Omental fat pad (tissue), 3 donors: ENCODE measurements at regions not wholly inside any gene's neighbourhood (a gene's known extent, or its start where the extent isn't known, plus 50 kb on each side); places are given as distances from the start of the nearest gene placed in this dataset.

ENCODE experiments used
- ATAC-seq: fragments of 150-250 bp; one replicate; pipeline ENCODE4 v1.9.1; 2016; ENCODE audit warnings: mild to moderate bottlenecking, moderate library complexity; ENCODE audit not compliant: low FRiP score
- DNase-seq: peaks from one replicate; pipeline ENCODE4 v3.0.0-alpha.2; 2019; ENCODE audit warnings: low spot score
- TF ChIP-seq, protein P1 (sequence below), 3 donors: fragments of 450-650 bp; IDR thresholded peaks; one replicate each; pipeline ENCODE4 v1.5.1; 2016 to 2017; ENCODE audit warnings: antibody characterized with exemption in 3 of 3, mild to moderate bottlenecking in 3 of 3, moderate library complexity in 2 of 3

DNA sequence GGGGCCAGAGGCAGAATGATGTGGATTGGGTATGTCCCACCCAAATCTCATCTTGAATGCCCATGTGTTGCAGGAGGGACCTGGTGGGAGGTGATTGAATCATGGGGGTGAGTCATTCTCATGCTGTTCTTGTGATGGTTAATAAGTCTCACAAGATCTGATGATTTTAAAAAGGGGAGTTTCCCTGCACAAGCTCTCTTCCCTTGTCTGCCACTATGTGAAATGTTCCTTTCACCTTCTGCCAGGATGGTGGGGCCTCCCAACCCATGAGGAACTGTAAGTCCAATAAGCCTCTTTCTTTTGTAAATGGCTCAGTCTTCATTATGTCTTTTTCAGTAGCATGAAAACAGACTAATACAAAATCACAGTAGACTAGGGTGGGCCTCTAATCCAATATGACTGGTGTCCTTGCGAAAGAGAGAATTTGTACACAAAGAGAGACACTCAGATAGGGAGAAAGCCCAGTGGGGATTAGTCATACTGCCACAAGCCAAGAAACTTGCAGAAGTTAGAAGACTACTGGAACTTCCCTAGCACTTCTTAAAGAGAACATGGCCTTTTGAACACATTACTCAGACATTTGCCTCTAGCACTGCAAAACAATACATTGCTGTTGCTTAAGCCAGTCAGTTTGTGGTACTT is 68.4 kb downstream of the ANXA1 start:
- DNase-seq (no peak), ATAC-seq (peak; percentile 70)
- TF ChIP-seq, protein P1, sequence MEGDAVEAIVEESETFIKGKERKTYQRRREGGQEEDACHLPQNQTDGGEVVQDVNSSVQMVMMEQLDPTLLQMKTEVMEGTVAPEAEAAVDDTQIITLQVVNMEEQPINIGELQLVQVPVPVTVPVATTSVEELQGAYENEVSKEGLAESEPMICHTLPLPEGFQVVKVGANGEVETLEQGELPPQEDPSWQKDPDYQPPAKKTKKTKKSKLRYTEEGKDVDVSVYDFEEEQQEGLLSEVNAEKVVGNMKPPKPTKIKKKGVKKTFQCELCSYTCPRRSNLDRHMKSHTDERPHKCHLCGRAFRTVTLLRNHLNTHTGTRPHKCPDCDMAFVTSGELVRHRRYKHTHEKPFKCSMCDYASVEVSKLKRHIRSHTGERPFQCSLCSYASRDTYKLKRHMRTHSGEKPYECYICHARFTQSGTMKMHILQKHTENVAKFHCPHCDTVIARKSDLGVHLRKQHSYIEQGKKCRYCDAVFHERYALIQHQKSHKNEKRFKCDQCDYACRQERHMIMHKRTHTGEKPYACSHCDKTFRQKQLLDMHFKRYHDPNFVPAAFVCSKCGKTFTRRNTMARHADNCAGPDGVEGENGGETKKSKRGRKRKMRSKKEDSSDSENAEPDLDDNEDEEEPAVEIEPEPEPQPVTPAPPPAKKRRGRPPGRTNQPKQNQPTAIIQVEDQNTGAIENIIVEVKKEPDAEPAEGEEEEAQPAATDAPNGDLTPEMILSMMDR (IDR thresholded peaks at IDR 0.05): no peak

DNA sequence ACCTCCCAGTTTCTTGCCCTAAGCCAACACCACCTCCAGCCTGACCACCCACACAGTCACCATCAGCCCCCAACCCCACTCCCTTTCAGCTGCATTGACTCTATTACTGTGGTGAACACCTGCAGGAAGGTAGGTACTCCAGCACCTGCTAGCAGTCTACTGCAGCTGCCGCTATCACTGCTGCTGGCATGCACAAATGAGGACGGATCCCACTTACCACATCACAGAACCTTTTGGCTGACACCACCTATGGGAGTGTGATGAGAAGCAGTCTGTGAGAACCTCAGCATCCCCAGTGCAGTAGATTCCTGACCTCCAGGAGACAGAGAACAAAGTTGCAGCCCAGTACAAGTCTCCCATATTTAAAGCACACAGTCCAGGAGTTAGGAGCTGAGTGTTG is 71.9 kb downstream of the ANXA1 start:
- DNase-seq: no peak
- ATAC-seq: no peak
- TF ChIP-seq, protein P1 (IDR thresholded peaks at IDR 0.05): no peak

DNA sequence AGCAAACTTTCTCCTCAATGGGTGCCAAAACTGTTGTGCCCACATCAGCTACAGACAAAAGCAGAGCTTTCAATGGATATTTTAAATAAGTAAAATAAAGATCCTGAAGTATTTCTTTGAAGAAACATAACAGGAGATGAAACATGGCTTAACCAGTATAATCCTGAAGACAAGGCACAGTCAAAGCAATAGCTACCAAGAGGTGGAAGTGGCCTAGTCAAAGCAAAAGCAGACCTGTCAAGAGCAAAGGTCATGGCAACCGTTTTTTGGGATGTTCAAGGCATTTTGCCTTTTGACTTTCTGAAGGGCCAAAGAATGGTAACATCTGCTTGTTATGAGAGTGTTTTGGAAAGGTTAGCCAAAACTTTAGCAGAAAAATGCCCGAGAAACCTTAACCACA is 77.9 kb downstream of the ANXA1 start:
- ATAC-seq (no peak), DNase-seq (no peak)
- TF ChIP-seq, protein P1 (IDR thresholded peaks at IDR 0.05): no peak

DNA sequence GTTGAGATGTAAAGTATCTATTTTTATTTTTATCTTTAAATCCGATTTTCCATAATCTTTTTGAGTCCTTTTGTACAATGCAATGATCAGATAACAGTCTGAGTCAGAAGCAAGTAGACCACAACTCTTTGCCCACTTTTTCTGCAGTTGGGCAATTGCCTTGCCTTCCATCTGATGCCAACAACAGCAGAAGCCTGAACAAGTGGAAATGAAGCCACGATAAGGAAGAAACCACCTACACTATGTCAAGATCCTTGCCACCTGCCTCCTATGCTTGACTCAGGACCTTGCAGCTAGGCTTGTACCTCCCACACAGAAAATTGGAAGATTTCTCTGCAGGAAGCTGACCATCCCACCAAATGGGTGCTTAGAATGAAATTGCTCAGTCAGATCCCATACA is 78.6 kb downstream of the ANXA1 start:
- DNase-seq: no peak
- TF ChIP-seq, protein P1 (IDR thresholded peaks at IDR 0.05): no peak
- no peak for ATAC-seq

DNA sequence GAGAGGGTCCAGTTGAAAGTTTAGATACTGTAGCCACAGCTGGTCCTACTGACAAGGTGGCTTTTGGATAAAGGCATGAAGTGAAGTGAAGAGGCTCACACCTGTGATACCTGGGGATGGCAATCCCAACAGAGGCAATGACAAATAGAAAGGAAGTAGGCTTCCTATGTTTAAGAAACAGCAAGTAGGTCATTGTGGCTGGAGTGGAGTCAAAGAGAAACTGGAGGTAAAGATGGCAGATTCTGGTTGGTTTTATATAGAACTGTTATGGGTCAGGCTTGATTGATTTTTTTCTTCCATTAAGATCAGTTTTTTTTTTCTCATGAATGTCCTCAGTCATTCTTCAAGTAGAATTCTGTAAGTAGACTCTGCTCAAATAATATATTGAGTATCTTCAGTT is 79.5 kb downstream of the ANXA1 start:
- DNase-seq (no peak), ATAC-seq (no peak)
- TF ChIP-seq, protein P1 (IDR thresholded peaks at IDR 0.05): no peak

DNA sequence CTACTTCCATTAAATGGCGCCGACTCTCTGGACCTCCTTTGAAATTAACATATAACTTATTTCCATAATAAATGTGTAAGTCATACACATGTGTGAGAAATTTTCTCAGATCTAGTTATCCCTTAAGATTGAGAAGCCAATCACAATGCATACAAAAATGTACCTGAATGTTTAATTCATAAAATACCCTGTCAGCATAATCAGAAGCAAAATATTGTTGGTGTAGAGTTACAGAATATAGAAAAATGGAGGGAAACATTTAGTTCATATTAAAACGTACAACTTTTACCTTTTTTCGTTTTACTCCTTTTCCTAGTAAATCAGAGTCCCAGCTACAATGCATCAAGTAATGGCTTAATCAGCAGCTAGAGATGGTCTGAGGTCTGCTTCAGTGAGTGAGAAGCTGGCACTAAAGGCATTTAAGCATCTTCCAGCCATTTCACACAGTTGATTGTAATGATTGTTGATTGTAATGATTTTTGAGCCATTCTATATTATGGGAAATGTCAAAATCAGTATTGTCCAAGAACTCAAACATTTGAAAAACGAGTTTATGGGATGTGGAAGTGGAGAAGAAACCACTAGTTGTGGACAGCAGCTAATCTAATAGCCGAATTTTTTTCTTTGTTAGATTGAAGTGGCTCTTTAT is 81.8 kb downstream of the ANXA1 start:
- DNase-seq: no peak
- no peak for ATAC-seq

More for the DNA sequence above, 81.8 kb downstream of the ANXA1 start:
- TF ChIP-seq, protein P1 (IDR thresholded peaks at IDR 0.05): no peak
